SU-DHL-6 (cell line): ENCODE measurements at regions not wholly inside any gene's neighbourhood (a gene's known extent, or its start where the extent isn't known, plus 50 kb on each side); places are given as distances from the start of the nearest gene placed in this dataset.
"Not testable (repeated sequence)": the region's sequence is repeated elsewhere in the genome, so short reads cannot be mapped to it uniquely, and the experiment has no call there.

Experiments
- H2AFZ ChIP-seq: fragments of 200-600 bp; sonication (generic); 2 replicates; pipeline ENCODE4 v1.6.1; 2014; ENCODE audit warnings: low read depth, mild to moderate bottlenecking, moderate library complexity, mixed read lengths, antibody characterized with exemption, low read length; ENCODE audit not compliant: severe bottlenecking
- H3F3A ChIP-seq: fragments of 200-600 bp; shearing (Covaris generic); 2 replicates; pipeline ENCODE4 v1.6.0; 2016; ENCODE audit warnings: antibody characterized with exemption, mild to moderate bottlenecking; ENCODE audit not compliant: insufficient read depth
- H3K27ac ChIP-seq: fragments of 200-600 bp; sonication (generic); 2 replicates; pipeline ENCODE4 v1.5.1; 2016; ENCODE audit warnings: low read depth, mild to moderate bottlenecking, low read length, moderate library complexity, mixed read lengths
- H3K27me3 ChIP-seq: fragments of 200-600 bp; sonication (generic), shearing (Covaris generic); 2 replicates; pipeline ENCODE4 v1.6.0; 2014; ENCODE audit warnings: mild to moderate bottlenecking, low read length
- H3K36me3 ChIP-seq: fragments of 200-600 bp; sonication (generic); 2 replicates; pipeline ENCODE4 v1.6.1; 2014; ENCODE audit warnings: mild to moderate bottlenecking, low read length, mixed read lengths
- H3K4me2 ChIP-seq: fragments of 300-600, 200-600 bp; shearing (Covaris generic), sonication (generic); 2 replicates; pipeline ENCODE4 v1.6.0; 2014; ENCODE audit warnings: low read length, low read depth, mild to moderate bottlenecking; ENCODE audit not compliant: poor library complexity, severe bottlenecking
- H3K4me3 ChIP-seq: fragments of 200-600 bp; sonication (generic); 2 replicates; pipeline ENCODE4 v1.5.1; 2014; ENCODE audit warnings: antibody characterized with exemption, low read length, mild to moderate bottlenecking, mixed read lengths; ENCODE audit not compliant: insufficient read depth, poor library complexity, severe bottlenecking
- H3K79me2 ChIP-seq: fragments of 200-600 bp; sonication (generic); 2 replicates; pipeline ENCODE4 v1.6.1; 2014; ENCODE audit warnings: mild to moderate bottlenecking, low read length, moderate library complexity; ENCODE audit not compliant: insufficient read depth
- H3K9ac ChIP-seq: fragments of 200-600 bp; sonication (generic); 2 replicates; pipeline ENCODE4 v1.7.0; 2014; ENCODE audit warnings: mild to moderate bottlenecking, low read length
- H3K9me2 ChIP-seq: fragments of 200-600 bp; sonication (generic); replicated peaks from 2 replicates; pipeline ENCODE4 v1.6.1; 2014; ENCODE audit warnings: low read length; ENCODE audit not compliant: insufficient read depth
- H3K9me3 ChIP-seq: fragments of 200-600 bp; sonication (generic); 2 replicates; pipeline ENCODE4 v1.6.1; 2014; ENCODE audit warnings: low read length, mixed read lengths; ENCODE audit not compliant: insufficient read depth
- H4K20me1 ChIP-seq: fragments of 200-600 bp; sonication (generic); 2 replicates; pipeline ENCODE4 v1.6.1; 2014; ENCODE audit warnings: low read depth, mild to moderate bottlenecking, antibody characterized with exemption, low read length, moderate library complexity, mixed read lengths
- CTCF ChIP-seq: fragments of 200-600 bp; sonication (generic); IDR thresholded peaks from one replicate; pipeline ENCODE4 v1.5.1; 2017; ENCODE audit warnings: antibody characterized with exemption, mild to moderate bottlenecking, low read length, moderate library complexity; ENCODE audit not compliant: insufficient read depth, poor library complexity, severe bottlenecking
- EZH2phosphoT487 ChIP-seq: fragments of 200-600 bp; sonication (generic), shearing (Covaris generic); conservative IDR thresholded peaks from 2 replicates; pipeline ENCODE4 v1.6.1; 2018; ENCODE audit warnings: mild to moderate bottlenecking, antibody characterized with exemption, low read length, moderate library complexity, mixed read lengths

GRCh38 chr22:33139937-33140336 is 81.8 kb upstream of the SYN3 start:
- Histone ChIP-seq H3K9ac (no peak overlapping the region), H3K27me3 (no peaks in the 10 kb centered on the region), H3K27ac (no peak overlapping the region), H3K9me3 (no peaks in the 10 kb centered on the region), H3F3A (no peaks in the 10 kb centered on the region), H3K4me2 (no peak overlapping the region), H3K79me2 (no peaks in the 10 kb centered on the region), H4K20me1 (no peaks in the 10 kb centered on the region), H3K9me2 (no peaks in the 10 kb centered on the region), H2AFZ (no peak overlapping the region), H3K36me3 (no peaks in the 10 kb centered on the region), H3K4me3 (no peak overlapping the region)
- TF ChIP-seq CTCF: no peak
- no peak for TF ChIP-seq EZH2phosphoT487

GRCh38 chr22:33138333-33138732 is 80.2 kb upstream of the SYN3 start:
- not testable (repeated sequence) for H3K27me3 ChIP-seq, H2AFZ ChIP-seq, H3K27ac ChIP-seq, H3K36me3 ChIP-seq, H3K9me3 ChIP-seq, H3K4me2 ChIP-seq, H3K9ac ChIP-seq, H3K79me2 ChIP-seq, H4K20me1 ChIP-seq, H3F3A ChIP-seq, H3K4me3 ChIP-seq, H3K9me2 ChIP-seq

GRCh38 chr22:33130473-33130872 is 72.3 kb upstream of the SYN3 start:
- Histone ChIP-seq H3K27me3 (no peaks in the 10 kb centered on the region), H3K4me2 (no peak overlapping the region), H3K79me2 (no peaks in the 10 kb centered on the region), H3K9ac (no peak overlapping the region), H3K9me2 (no peaks in the 10 kb centered on the region), H4K20me1 (no peaks in the 10 kb centered on the region), H3F3A (no peaks in the 10 kb centered on the region), H3K9me3 (no peaks in the 10 kb centered on the region), H3K27ac (no peak overlapping the region), H2AFZ (no peak overlapping the region), H3K4me3 (no peak overlapping the region), H3K36me3 (no peaks in the 10 kb centered on the region)
- TF ChIP-seq EZH2phosphoT487 (no peak), CTCF (no peak)

- Histone ChIP-seq H3K27me3 (no peaks in the 10 kb centered on the region), H3K9me2 (no peaks in the 10 kb centered on the region), H3K36me3 (no peaks in the 10 kb centered on the region), H3F3A (no peaks in the 10 kb centered on the region), H3K4me2 (no peak overlapping the region), H4K20me1 (no peaks in the 10 kb centered on the region), H2AFZ (no peak overlapping the region), H3K9me3 (no peaks in the 10 kb centered on the region), H3K27ac (no peak overlapping the region), H3K4me3 (no peak overlapping the region), H3K9ac (no peak overlapping the region), H3K79me2 (no peaks in the 10 kb centered on the region)
- TF ChIP-seq EZH2phosphoT487: no peak
- TF ChIP-seq CTCF: no peak
These were observed 71.4 kb upstream of the SYN3 start for GRCh38 chr22:33129621-33130020.
